ENCODE measurements at regions not wholly inside any gene's neighbourhood (a gene's known extent, or its start where the extent isn't known, plus 50 kb on each side); places are given as distances from the start of the nearest gene placed in this dataset.

GRCh38 chr4:184958127-184958922 is 60.0 kb upstream of the HELT start:
- no peak overlapping the region for H3K4me3 ChIP-seq (ENCODE audit: low read depth, low read length)
- TF ChIP-seq, protein P1, sequence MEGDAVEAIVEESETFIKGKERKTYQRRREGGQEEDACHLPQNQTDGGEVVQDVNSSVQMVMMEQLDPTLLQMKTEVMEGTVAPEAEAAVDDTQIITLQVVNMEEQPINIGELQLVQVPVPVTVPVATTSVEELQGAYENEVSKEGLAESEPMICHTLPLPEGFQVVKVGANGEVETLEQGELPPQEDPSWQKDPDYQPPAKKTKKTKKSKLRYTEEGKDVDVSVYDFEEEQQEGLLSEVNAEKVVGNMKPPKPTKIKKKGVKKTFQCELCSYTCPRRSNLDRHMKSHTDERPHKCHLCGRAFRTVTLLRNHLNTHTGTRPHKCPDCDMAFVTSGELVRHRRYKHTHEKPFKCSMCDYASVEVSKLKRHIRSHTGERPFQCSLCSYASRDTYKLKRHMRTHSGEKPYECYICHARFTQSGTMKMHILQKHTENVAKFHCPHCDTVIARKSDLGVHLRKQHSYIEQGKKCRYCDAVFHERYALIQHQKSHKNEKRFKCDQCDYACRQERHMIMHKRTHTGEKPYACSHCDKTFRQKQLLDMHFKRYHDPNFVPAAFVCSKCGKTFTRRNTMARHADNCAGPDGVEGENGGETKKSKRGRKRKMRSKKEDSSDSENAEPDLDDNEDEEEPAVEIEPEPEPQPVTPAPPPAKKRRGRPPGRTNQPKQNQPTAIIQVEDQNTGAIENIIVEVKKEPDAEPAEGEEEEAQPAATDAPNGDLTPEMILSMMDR (IDR thresholded peaks at IDR 0.05; ENCODE audit: insufficient read depth, low read depth, low read length, missing control alignments): no peak
- DNase-seq (ENCODE audit: low read depth): no peak

DNA sequence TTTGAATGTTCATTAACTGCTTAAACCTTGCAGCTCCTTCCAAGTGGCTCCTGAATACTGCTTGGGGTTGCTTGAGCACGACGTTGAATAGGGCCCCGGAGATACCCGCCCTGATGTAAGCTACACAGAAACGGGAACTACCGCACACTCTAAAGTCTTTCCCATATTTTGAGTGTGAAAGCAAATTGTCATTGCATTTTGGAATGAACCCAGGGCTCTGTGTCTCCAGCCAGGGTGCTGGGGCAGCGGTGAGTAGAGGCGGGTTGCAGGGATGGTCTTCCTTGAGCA is 59.4 kb upstream of the HELT start:
- no peak overlapping the region for H3K4me3 ChIP-seq (ENCODE audit: low read depth, low read length)
- TF ChIP-seq, protein P1 (IDR thresholded peaks at IDR 0.05; ENCODE audit: insufficient read depth, low read depth, low read length, missing control alignments): no peak
- DNase-seq (ENCODE audit: low read depth): no peak

GRCh38 chr4:184959309-184959708 is 59.0 kb upstream of the HELT start:
- no peak overlapping the region for H3K4me3 ChIP-seq (ENCODE audit: low read depth, low read length)
- DNase-seq (ENCODE audit: low read depth): no peak

GRCh38 chr4:184959786-184960185 is 58.5 kb upstream of the HELT start:
- TF ChIP-seq, protein P1 (IDR thresholded peaks at IDR 0.05; ENCODE audit: insufficient read depth, low read depth, low read length, missing control alignments): no peak
- H3K4me3 ChIP-seq (ENCODE audit: low read depth, low read length): no peak overlapping the region
- DNase-seq (ENCODE audit: low read depth): no peak

More at GRCh38 chr4:184959309-184959708, 59.0 kb upstream of the HELT start:
- TF ChIP-seq, protein P1 (IDR thresholded peaks at IDR 0.05; ENCODE audit: insufficient read depth, low read depth, low read length, missing control alignments): no peak

DNA sequence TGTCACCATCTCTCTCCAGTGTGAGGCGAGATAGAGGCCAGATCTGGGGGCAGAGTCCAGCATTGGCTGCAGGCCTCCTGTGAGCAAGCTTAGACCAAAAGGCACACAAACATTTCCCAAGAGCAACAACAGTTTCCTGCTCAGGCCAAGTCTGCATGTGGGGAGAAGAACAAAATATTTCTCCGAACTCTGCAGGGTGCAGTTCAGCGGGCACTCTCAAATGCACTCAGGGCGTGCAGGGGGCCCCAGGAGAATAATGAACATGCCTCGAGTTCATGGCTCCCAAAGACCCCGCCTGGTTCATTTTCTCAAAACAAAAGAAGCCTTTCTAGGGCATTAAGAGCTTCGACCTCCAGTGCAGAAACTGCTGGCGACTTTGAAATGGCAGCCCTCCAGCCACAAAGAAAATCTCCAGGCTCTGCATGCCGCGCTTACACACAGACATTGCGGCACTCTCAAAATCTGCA is 57.8 kb upstream of the HELT start:
- no peak overlapping the region for H3K4me3 ChIP-seq (ENCODE audit: low read depth, low read length)
- DNase-seq (ENCODE audit: low read depth): no peak
- TF ChIP-seq, protein P1 (IDR thresholded peaks at IDR 0.05; ENCODE audit: insufficient read depth, low read depth, low read length, missing control alignments): no peak

GRCh38 chr4:184961660-184962059 is 56.6 kb upstream of the HELT start:
- TF ChIP-seq, protein P1 (IDR thresholded peaks at IDR 0.05; ENCODE audit: insufficient read depth, low read depth, low read length, missing control alignments): no peak
- H3K4me3 ChIP-seq (ENCODE audit: low read depth, low read length): no peak overlapping the region
- no peak for DNase-seq (ENCODE audit: low read depth)

Data from GM12865 (cell line).